ENCODE measurements at regions not wholly inside any gene's neighbourhood (a gene's known extent, or its start where the extent isn't known, plus 50 kb on each side); places are given as distances from the start of the nearest gene placed in this dataset.

DNA sequence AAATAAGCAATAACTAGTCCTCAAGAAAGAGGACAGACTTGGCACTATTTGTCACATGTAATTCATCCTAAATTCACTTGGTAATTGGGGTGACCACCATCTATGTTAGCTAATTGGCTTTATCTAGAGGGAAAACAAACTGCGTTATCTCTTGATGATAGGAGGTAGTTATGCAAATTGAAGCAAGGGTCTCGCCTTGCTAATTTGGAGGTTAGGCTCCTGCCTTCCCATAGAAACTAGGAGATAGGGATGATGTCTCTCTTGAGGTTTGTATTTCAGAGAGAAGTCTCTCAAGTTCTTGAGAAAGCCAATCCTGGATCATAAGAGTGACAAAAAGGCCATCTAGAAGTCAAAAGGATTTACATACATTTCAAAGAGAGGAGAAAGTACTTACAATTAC is 179.9 kb downstream of the SLITRK6 start:
- intact Hi-C loops (cut with DNase I, micrococcal nuclease) = no loop called here
- ATAC-seq = no peak
- DNase-seq = no peak

DNA sequence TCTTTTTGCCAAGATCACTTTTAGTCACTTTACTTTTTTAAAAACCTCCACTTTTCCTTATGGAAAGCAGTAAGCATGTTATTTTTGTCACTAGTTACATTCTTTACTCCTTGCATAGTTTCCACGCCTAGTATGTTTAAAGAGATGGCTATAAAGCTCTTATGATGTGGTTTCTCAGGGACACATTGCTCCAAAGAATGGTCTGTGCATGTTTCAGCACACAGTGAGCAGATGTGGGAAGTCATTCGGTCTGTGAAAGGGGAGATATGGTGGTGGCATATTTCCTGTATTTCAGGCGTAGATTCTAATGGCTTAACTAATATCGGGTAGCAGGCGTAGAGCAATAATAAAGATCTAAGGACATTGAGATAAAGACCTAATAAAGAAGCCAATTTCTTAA is 180.7 kb downstream of the SLITRK6 start:
- ATAC-seq = no peak

DNA sequence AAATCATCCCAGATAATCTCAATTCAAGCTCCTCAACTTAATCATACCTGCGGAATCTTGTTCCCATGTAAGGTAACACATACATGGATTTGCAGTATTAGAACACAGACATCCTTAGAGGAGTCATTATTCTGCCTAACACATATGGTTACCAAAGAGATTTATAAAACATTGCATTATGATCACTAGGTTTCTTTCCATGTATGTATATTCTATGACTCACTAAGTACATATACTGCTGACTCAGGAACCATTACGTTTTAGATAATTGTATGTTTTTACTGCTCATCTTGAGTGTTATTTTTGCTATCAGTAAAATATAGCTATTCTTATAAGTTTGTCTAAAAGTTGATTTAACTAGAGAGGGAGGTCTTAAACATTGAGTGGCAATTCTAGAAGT is 182.9 kb downstream of the SLITRK6 start:
- ATAC-seq = no peak
- intact Hi-C loops (cut with DNase I, micrococcal nuclease) = no loop called here
- no peak for DNase-seq

More for the DNA sequence above, 180.7 kb downstream of the SLITRK6 start:
- intact Hi-C loops (cut with DNase I, micrococcal nuclease) = no loop called here
- no peak for DNase-seq

DNA sequence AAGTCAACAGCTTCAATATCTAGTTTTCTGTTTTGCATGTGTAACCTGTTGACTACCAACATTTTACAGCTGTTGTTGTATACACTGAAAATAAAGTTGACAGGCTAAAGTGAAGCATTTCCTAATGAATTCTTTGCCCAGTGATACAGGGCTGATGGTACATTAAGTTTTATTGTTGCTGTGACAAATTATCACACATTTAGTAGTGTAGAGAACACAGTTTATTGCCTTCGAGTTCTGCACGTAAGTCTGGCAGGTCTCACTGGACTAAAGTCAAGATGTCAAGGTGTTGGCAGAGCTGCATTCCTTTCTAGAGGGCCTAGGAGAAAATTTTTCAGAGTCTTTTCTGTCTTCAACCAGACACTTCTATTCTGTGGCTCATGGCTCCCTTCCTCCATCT is 184.2 kb downstream of the SLITRK6 start:
- ATAC-seq (no peak), DNase-seq (no peak)
- intact Hi-C loops (cut with DNase I, micrococcal nuclease) = no loop called here

DNA sequence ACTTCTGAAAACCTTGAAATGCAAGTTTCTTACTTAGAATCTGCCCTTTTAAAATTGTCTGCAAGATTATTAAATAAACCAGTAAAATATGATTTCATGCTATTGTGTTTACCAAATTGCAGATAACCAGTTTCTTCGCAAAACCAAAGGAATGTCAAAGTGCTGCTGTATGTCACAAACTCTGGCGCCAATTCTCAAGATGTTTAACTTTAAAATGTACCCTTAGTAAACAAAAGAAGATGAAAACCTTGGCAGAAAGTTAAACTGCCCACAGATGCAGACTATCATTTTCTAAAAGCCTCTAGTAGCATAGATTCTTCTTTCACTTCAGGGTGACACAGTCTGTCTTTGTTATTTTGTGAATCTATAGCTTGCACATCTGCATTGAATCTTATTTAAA is 189.2 kb downstream of the SLITRK6 start:
- intact Hi-C loops (cut with DNase I, micrococcal nuclease) = no loop called here
- ATAC-seq (no peak), DNase-seq (no peak)

GRCh38 chr13:85608255-85608829 is 190.9 kb downstream of the SLITRK6 start:
- ATAC-seq (no peak), DNase-seq (no peak)
- intact Hi-C loops (cut with DNase I, micrococcal nuclease) = no loop called here

GRCh38 chr13:85603735-85604134 is 195.5 kb downstream of the SLITRK6 start:
- no peak for ATAC-seq
- no peak for DNase-seq
- intact Hi-C loops (cut with DNase I, micrococcal nuclease) = no loop called here

DNA sequence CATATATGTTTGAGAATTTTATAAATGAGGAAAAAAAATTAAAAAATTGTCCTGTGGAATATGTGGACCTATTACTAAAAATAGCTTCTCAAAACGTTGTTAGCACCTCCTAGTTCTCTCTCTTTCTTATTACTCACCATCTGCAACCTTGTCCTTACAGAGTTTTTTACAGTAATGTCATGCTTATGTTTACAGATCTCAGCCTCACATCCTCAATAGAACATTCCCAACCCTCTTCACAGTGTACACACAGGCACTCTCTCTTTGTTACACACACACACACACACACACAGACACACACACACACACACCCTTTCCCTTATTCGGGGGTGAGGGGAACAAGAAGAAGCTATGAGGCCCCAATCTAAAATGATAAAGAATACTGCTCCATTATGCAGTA is 197.7 kb downstream of the SLITRK6 start:
- no peak for DNase-seq
- peak; percentile 44 for ATAC-seq
- intact Hi-C loops (cut with DNase I, micrococcal nuclease) = no loop called here

DNA sequence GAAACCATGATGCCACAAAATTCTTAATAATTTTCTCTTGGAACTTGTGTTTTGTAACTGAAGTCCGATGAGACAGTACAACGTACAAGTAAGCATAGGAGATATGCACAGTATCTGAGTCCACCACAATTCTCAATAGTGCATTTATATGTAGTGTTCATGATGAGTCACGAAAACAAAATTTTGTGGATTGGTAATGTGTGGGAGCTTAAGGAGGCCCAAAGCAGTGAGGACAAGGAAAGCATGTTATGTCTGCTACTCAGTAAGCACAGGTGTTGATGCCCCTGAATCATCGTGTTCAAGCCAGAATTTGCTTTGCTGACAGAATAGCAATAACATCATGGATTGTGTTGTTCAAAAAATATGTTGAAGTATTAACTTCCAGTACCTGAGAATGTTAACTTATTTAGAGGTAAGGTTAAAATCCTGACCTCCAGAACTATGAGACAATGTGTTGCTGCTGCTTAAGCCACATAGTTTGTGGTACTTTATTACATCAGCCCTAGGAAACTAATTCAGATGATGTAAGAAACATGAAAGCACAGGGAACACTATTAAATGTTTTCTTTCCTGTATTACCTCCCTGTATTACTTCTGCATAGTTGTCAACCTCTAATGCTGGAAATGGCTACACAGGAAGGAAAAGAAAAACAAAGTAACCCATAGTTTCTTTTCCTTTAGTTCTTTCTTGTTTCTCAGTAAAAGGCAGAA is 201.3 kb downstream of the SLITRK6 start:
- DNase-seq (no peak), ATAC-seq (no peak)
- intact Hi-C loops (cut with DNase I, micrococcal nuclease) = no loop called here

GRCh38 chr13:85592211-85592610 is 207.0 kb downstream of the SLITRK6 start:
- intact Hi-C loops (cut with DNase I, micrococcal nuclease) = no loop called here
- DNase-seq (no peak), ATAC-seq (no peak)

GRCh38 chr13:85590231-85590931 is 208.8 kb downstream of the SLITRK6 start:
- ATAC-seq (no peak), DNase-seq (no peak)
- intact Hi-C loops (cut with DNase I, micrococcal nuclease) = no loop called here

GRCh38 chr13:85589021-85589420 is 210.2 kb downstream of the SLITRK6 start:
- intact Hi-C loops (cut with DNase I, micrococcal nuclease) = no loop called here
- ATAC-seq (no peak), DNase-seq (no peak)

- intact Hi-C loops (cut with DNase I, micrococcal nuclease) = no loop called here
- ATAC-seq (no peak), DNase-seq (no peak)
Measured at GRCh38 chr13:85588359-85588758, 210.9 kb downstream of the SLITRK6 start.

DNA sequence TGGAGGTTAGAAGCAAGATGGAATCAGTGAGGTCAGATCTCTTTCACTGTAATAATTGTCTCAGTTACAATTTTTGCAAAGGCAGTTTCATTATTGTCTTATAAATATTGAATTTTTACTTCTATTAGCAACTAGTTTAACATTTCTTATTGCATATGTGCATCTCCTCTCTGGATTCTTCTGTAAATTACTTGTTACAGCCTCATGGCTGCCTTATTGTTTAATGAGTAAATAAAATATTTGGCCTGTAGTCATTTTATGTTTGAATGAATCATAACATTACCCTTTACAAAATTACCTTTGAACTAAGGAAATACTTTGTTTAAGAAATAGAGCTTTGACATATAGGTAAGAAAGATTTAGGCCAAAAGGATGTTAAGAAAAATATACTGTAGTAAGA is 212.4 kb downstream of the SLITRK6 start:
- intact Hi-C loops (cut with DNase I, micrococcal nuclease) = no loop called here
- ATAC-seq (no peak), DNase-seq (no peak)

DNA sequence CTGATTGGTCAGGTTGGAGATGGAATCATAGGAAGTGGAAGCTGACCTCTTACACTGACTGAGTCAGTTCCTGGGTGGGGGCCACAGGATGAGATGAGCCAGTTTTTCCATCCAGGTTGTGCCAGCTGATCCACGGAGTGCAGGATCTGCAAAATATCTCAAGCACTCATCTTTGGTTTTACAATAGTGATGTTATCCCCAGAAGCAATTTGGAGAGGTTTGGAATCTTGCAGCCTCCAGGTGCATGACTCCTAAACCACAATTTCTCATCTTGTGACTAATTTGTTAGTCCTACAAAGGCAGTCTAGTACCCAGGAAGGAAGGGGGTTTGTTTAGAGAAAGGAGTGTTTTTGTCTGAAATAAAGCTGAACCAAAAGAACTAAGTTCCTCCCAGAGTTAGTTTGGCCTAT is 212.8 kb downstream of the SLITRK6 start:
- DNase-seq (no peak), ATAC-seq (no peak)
- intact Hi-C loops (cut with DNase I, micrococcal nuclease) = no loop called here

DNA sequence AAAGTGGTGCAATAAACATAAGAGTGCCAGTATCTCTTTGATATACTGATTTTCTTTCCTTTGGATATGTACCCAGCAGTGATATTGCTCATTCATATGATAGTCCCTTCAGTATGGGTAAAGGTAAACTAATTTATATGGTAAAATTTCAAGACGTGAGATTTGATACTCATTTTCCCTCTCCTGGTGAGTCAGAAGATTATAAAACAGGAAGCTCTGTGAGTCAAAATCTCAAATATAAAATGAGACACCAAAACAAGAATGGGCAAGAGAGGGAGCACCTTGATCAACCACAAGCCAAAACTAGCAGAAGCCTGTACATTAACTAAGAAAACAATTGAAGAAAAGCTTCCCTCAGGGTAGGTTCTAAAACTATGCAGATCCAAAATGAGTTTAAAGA is 216.3 kb downstream of the SLITRK6 start:
- no peak for DNase-seq
- intact Hi-C loops (cut with DNase I, micrococcal nuclease) = no loop called here
- ATAC-seq = no peak

GRCh38 chr13:85575110-85575509 is 224.1 kb downstream of the SLITRK6 start:
- intact Hi-C loops (cut with DNase I, micrococcal nuclease) = no loop called here
- no peak for ATAC-seq
- DNase-seq = no peak

DNA sequence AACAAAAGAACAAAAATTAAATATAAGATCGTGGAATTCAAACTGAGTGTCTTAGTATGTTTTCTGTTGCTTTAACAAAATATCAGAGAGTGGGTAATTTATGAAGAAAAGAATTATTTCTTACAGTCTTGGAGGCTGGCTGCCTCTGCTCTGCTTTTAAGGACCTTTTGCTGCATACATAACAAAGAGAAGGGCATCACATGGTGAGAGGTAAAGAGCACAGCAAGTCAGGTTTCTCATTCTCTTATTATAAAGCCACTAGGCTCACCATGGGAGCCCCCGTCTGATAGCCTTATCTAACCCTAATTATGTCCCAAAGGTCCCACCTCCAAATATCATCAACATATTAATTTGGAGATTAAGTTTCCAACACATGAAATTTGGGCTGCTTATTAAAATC is 231.3 kb downstream of the SLITRK6 start:
- ATAC-seq = no peak
- DNase-seq = no peak
- intact Hi-C loops (cut with DNase I, micrococcal nuclease) = no loop called here

GRCh38 chr13:85565652-85566051 is 233.6 kb downstream of the SLITRK6 start:
- no peak for ATAC-seq
- intact Hi-C loops (cut with DNase I, micrococcal nuclease) = no loop called here
- DNase-seq = no peak

GRCh38 chr13:85564598-85564997 is 234.6 kb downstream of the SLITRK6 start:
- no peak for ATAC-seq

GRCh38 chr13:85562282-85562681 is 236.9 kb downstream of the SLITRK6 start:
- ATAC-seq (no peak), DNase-seq (no peak)
- intact Hi-C loops (cut with DNase I, micrococcal nuclease) = no loop called here

More at GRCh38 chr13:85564598-85564997, 234.6 kb downstream of the SLITRK6 start:
- intact Hi-C loops (cut with DNase I, micrococcal nuclease) = no loop called here
- DNase-seq = no peak

All from left colon (tissue), 2 donors.